ENCODE measurements at regions not wholly inside any gene's neighbourhood (a gene's known extent, or its start where the extent isn't known, plus 50 kb on each side); places are given as distances from the start of the nearest gene placed in this dataset.

- TF ChIP-seq CTCF (tag by site-specific recombination; IDR thresholded peaks at IDR 0.05) (no peak), ZBTB44 (tag by site-specific recombination; IDR thresholded peaks at IDR 0.05) (no peak), MEIS1 (CRISPR knock-in tag; IDR thresholded peaks at IDR 0.05; ENCODE audit: borderline replicate concordance) (no peak), ZBTB11 (tag by site-specific recombination; conservative IDR thresholded peaks at IDR 0.05; ENCODE audit: low read depth) (no peak), TCF7L2 (IDR thresholded peaks at IDR 0.05; ENCODE audit: borderline replicate concordance, low read depth, low read length) (no peak), ZNF146 (tag by site-specific recombination; IDR thresholded peaks at IDR 0.05) (no peak), ZNF610 (tag by site-specific recombination; IDR thresholded peaks at IDR 0.05; ENCODE audit: borderline replicate concordance) (no peak), YY1 (tag by site-specific recombination; IDR thresholded peaks at IDR 0.05) (no peak), ZNF335 (tag by site-specific recombination; conservative IDR thresholded peaks at IDR 0.05) (no peak), ZBTB17 (tag by site-specific recombination; IDR thresholded peaks at IDR 0.05) (no peak), MYNN (tag by site-specific recombination; IDR thresholded peaks at IDR 0.05; ENCODE audit: borderline replicate concordance) (no peak)
- TF ChIP-seq, protein P1, sequence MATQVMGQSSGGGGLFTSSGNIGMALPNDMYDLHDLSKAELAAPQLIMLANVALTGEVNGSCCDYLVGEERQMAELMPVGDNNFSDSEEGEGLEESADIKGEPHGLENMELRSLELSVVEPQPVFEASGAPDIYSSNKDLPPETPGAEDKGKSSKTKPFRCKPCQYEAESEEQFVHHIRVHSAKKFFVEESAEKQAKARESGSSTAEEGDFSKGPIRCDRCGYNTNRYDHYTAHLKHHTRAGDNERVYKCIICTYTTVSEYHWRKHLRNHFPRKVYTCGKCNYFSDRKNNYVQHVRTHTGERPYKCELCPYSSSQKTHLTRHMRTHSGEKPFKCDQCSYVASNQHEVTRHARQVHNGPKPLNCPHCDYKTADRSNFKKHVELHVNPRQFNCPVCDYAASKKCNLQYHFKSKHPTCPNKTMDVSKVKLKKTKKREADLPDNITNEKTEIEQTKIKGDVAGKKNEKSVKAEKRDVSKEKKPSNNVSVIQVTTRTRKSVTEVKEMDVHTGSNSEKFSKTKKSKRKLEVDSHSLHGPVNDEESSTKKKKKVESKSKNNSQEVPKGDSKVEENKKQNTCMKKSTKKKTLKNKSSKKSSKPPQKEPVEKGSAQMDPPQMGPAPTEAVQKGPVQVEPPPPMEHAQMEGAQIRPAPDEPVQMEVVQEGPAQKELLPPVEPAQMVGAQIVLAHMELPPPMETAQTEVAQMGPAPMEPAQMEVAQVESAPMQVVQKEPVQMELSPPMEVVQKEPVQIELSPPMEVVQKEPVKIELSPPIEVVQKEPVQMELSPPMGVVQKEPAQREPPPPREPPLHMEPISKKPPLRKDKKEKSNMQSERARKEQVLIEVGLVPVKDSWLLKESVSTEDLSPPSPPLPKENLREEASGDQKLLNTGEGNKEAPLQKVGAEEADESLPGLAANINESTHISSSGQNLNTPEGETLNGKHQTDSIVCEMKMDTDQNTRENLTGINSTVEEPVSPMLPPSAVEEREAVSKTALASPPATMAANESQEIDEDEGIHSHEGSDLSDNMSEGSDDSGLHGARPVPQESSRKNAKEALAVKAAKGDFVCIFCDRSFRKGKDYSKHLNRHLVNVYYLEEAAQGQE (tag by site-specific recombination; IDR thresholded peaks at IDR 0.05), result peak; percentile 95
Measured at GRCh38 chr3:193055352-193055751, 137.7 kb upstream of the MB21D2 start.
